ENCODE measurements at regions not wholly inside any gene's neighbourhood (a gene's known extent, or its start where the extent isn't known, plus 50 kb on each side); places are given as distances from the start of the nearest gene placed in this dataset.

DNA sequence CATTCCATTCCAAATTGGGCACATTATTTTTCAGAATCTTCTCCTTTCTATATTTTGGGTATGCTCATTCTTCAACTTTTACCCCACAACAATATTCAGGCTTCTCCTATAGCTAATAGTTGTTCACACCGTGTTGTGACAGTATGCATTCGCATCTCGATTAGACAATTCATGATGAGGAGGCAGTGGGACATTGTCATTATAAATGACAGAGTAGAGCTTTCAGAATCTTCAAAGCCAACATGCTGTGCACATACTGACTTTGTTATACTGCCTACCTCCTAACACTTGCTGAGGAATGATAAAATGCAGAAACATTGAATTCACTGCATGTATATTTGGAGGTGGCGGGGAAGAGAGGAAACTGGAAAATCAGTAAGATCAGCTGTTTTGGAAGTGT lies 714.2 kb downstream of the SUCLG1 start:
- H3K36me3 ChIP-seq (ENCODE audit: control insufficient read depth in 1 of 2, insufficient read depth in 2 of 2, low read length in 2 of 2): no peaks in the 10 kb centered on the region
- no peaks in the 10 kb centered on the region for H3K4me1 ChIP-seq (ENCODE audit: control insufficient read depth in 1 of 2, insufficient read depth in 2 of 2, low read length in 2 of 2)
- peaks cover 7% of the 10 kb centered on the region in 2 donors for H3K9me3 ChIP-seq (ENCODE audit: control insufficient read depth in 1 of 2, low read length in 2 of 2)
- H3K9ac ChIP-seq (ENCODE audit: low read depth in 1 of 2, low read length in 2 of 2): no peak overlapping the region
- no peak overlapping the region for H3K4me3 ChIP-seq (ENCODE audit: low read depth in 1 of 2, low read length in 2 of 2)
- no peaks in the 10 kb centered on the region for H3K27me3 ChIP-seq (ENCODE audit: control insufficient read depth in 1 of 2, insufficient read depth in 2 of 2, low read length in 2 of 2)
- H3K27ac ChIP-seq (ENCODE audit: low read depth, low read length): no peak overlapping the region

DNA sequence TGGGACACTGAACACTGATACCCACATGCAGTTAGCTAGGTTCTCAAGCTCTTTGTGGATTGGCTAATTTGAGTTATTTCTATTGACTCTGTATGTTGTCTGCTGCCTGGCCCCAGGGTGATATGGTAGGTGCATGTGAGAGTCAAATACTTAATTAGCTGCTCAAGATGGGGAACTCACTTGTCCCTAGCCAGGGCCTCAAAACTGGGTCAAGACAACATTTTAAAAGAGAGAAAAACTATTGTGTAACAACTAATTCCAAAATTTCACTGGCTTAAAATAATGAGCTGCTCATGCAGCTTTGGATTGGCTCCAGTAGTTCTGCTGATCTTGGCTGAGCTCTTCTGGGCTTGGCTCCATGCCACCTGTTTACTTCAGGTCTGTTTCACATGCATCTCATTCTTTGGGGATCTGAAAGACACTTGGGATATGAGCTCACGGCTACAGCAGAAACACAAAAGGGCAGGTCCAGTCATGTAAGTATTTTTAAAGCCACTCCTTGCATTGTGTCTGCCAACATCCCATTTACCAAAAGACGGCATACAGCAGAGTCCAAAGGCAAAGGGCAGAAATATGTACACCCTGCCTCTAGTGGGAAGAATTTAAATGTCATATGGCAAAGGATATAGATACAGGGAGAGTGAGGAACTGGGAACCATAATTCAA lies 716.8 kb downstream of the SUCLG1 start:
- Histone ChIP-seq H3K4me1 (ENCODE audit: control insufficient read depth in 1 of 2, insufficient read depth in 2 of 2, low read length in 2 of 2) (no peaks in the 10 kb centered on the region), H3K9ac (ENCODE audit: low read depth in 1 of 2, low read length in 2 of 2) (no peak overlapping the region), H3K9me3 (ENCODE audit: control insufficient read depth in 1 of 2, low read length in 2 of 2) (peaks cover 7% of the 10 kb centered on the region in 2 donors), H3K4me3 (ENCODE audit: low read depth in 1 of 2, low read length in 2 of 2) (no peak overlapping the region), H3K27ac (ENCODE audit: low read depth, low read length) (no peak overlapping the region), H3K36me3 (ENCODE audit: control insufficient read depth in 1 of 2, insufficient read depth in 2 of 2, low read length in 2 of 2) (no peaks in the 10 kb centered on the region), H3K27me3 (ENCODE audit: control insufficient read depth in 1 of 2, insufficient read depth in 2 of 2, low read length in 2 of 2) (no peaks in the 10 kb centered on the region)

DNA sequence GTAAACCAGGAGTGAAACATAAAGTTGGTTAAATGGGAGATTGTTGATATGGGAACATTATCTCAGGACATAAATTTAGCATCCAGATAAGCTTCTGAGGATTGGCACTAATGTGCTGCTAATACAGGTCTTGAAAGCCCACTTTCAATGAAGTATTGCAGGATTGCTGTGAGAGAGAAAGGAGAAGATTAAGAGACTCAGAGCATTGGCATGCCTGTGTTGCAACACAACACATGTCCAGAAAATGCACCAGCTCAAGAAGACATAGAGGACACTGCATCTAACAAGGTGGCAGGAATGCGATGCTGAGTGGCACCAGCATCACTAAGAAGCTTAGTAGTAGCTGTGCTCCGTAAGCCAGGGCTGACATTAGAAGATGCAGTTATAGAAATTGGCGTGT lies 728.9 kb downstream of the SUCLG1 start:
- Histone ChIP-seq H3K4me1 (ENCODE audit: control insufficient read depth in 1 of 2, insufficient read depth in 2 of 2, low read length in 2 of 2) (no peaks in the 10 kb centered on the region), H3K9ac (ENCODE audit: low read depth in 1 of 2, low read length in 2 of 2) (no peak overlapping the region), H3K27me3 (ENCODE audit: control insufficient read depth in 1 of 2, insufficient read depth in 2 of 2, low read length in 2 of 2) (no peaks in the 10 kb centered on the region), H3K27ac (ENCODE audit: low read depth, low read length) (no peak overlapping the region), H3K36me3 (ENCODE audit: control insufficient read depth in 1 of 2, insufficient read depth in 2 of 2, low read length in 2 of 2) (no peaks in the 10 kb centered on the region), H3K9me3 (ENCODE audit: control insufficient read depth in 1 of 2, low read length in 2 of 2) (no peaks in the 10 kb centered on the region), H3K4me3 (ENCODE audit: low read depth in 1 of 2, low read length in 2 of 2) (no peak overlapping the region)

DNA sequence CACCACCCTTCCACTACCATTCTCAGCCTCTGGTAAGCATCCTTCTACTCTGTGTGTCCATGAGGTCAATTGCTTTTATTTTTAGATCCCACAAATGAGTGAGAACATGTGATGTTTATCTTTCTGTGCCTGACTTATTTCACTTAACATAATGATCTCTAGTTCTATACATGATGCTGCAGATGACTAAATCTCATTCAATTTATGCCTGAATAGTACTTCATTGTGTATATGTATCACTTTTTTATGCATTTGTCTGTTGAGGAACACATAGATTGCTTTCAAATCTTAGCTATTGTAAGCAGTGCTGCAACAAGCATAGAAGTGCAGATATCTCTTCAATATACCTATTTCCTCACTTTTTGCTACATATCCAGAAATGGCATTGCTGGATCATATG lies 733.3 kb downstream of the SUCLG1 start:
- no peaks in the 10 kb centered on the region for H3K36me3 ChIP-seq (ENCODE audit: control insufficient read depth in 1 of 2, insufficient read depth in 2 of 2, low read length in 2 of 2)
- H3K9ac ChIP-seq (ENCODE audit: low read depth in 1 of 2, low read length in 2 of 2): no peak overlapping the region
- H3K4me1 ChIP-seq (ENCODE audit: control insufficient read depth in 1 of 2, insufficient read depth in 2 of 2, low read length in 2 of 2): no peaks in the 10 kb centered on the region
- H3K27ac ChIP-seq (ENCODE audit: low read depth, low read length): no peak overlapping the region
- no peaks in the 10 kb centered on the region for H3K27me3 ChIP-seq (ENCODE audit: control insufficient read depth in 1 of 2, insufficient read depth in 2 of 2, low read length in 2 of 2)
- H3K4me3 ChIP-seq (ENCODE audit: low read depth in 1 of 2, low read length in 2 of 2): no peak overlapping the region
- no peaks in the 10 kb centered on the region for H3K9me3 ChIP-seq (ENCODE audit: control insufficient read depth in 1 of 2, low read length in 2 of 2)

DNA sequence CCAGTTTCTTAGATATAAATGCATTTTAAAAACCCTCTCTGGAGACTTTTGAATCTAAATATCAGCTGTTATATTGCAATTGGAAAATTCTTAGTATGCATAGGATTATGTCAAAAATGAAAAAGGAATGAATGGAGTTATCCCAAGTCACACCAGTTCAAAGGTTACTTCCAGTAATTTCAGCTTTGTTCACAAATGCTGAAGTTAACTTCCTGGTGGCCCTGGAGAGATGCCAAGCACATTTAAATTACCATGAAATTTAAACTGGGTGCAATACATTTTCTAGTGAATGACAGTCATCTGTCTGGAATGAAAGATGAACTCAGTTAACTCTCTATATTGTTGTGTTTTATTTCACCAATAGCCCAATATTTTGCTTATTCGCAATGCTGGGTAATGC lies 753.9 kb downstream of the SUCLG1 start:
- Histone ChIP-seq H3K27ac (ENCODE audit: low read depth, low read length) (no peak overlapping the region), H3K4me1 (ENCODE audit: control insufficient read depth in 1 of 2, insufficient read depth in 2 of 2, low read length in 2 of 2) (no peaks in the 10 kb centered on the region), H3K36me3 (ENCODE audit: control insufficient read depth in 1 of 2, insufficient read depth in 2 of 2, low read length in 2 of 2) (no peaks in the 10 kb centered on the region), H3K4me3 (ENCODE audit: low read depth in 1 of 2, low read length in 2 of 2) (no peak overlapping the region), H3K9me3 (ENCODE audit: control insufficient read depth in 1 of 2, low read length in 2 of 2) (no peaks in the 10 kb centered on the region), H3K27me3 (ENCODE audit: control insufficient read depth in 1 of 2, insufficient read depth in 2 of 2, low read length in 2 of 2) (no peaks in the 10 kb centered on the region), H3K9ac (ENCODE audit: low read depth in 1 of 2, low read length in 2 of 2) (no peak overlapping the region)

DNA sequence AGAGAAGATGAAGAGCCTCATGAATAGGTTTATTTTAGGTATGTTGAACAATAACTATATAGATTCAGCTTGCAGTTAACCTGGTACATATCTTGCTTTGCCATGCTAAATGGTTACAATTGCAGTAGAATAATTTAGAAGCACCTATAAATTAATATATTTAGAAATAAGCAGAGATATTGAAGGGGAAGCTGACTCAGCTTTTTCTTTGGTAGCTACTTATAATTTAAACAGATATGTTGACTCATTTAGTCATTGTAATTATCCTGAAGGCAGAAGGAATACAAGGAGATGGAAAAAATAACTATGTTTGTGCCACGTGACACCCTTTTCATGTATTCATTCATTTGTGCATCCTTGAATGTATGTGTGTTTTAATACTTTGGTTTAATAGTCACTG lies 755.5 kb downstream of the SUCLG1 start:
- Histone ChIP-seq H3K4me3 (ENCODE audit: low read depth in 1 of 2, low read length in 2 of 2) (no peak overlapping the region), H3K27ac (ENCODE audit: low read depth, low read length) (no peak overlapping the region), H3K4me1 (ENCODE audit: control insufficient read depth in 1 of 2, insufficient read depth in 2 of 2, low read length in 2 of 2) (no peaks in the 10 kb centered on the region), H3K9me3 (ENCODE audit: control insufficient read depth in 1 of 2, low read length in 2 of 2) (no peaks in the 10 kb centered on the region), H3K27me3 (ENCODE audit: control insufficient read depth in 1 of 2, insufficient read depth in 2 of 2, low read length in 2 of 2) (no peaks in the 10 kb centered on the region), H3K36me3 (ENCODE audit: control insufficient read depth in 1 of 2, insufficient read depth in 2 of 2, low read length in 2 of 2) (no peaks in the 10 kb centered on the region), H3K9ac (ENCODE audit: low read depth in 1 of 2, low read length in 2 of 2) (no peak overlapping the region)

DNA sequence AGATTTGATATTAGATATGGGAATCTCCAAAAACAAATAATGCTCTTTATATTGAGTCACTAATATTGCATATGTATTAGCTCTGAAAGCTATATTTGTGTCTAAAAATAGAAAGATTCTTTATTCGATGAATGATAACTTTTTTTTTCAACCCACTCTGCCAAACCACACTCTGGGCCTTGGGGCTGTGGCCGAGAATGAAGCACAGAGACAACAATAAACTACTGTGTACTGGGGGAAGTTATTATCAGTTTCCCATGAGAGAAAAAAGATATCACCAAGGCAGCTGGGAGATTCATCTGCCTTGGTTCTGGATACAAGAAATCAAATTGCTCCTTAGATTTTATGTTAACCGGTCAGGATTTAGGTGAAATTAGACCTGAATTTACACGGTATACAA lies 762.2 kb downstream of the SUCLG1 start:
- H3K9me3 ChIP-seq (ENCODE audit: control insufficient read depth in 1 of 2, low read length in 2 of 2): no peaks in the 10 kb centered on the region
- no peaks in the 10 kb centered on the region for H3K27me3 ChIP-seq (ENCODE audit: control insufficient read depth in 1 of 2, insufficient read depth in 2 of 2, low read length in 2 of 2)
- H3K36me3 ChIP-seq (ENCODE audit: control insufficient read depth in 1 of 2, insufficient read depth in 2 of 2, low read length in 2 of 2): no peaks in the 10 kb centered on the region
- H3K9ac ChIP-seq (ENCODE audit: low read depth in 1 of 2, low read length in 2 of 2): no peak overlapping the region
- H3K4me1 ChIP-seq (ENCODE audit: control insufficient read depth in 1 of 2, insufficient read depth in 2 of 2, low read length in 2 of 2): no peaks in the 10 kb centered on the region
- H3K27ac ChIP-seq (ENCODE audit: low read depth, low read length): no peak overlapping the region
- H3K4me3 ChIP-seq (ENCODE audit: low read depth in 1 of 2, low read length in 2 of 2): no peak overlapping the region

DNA sequence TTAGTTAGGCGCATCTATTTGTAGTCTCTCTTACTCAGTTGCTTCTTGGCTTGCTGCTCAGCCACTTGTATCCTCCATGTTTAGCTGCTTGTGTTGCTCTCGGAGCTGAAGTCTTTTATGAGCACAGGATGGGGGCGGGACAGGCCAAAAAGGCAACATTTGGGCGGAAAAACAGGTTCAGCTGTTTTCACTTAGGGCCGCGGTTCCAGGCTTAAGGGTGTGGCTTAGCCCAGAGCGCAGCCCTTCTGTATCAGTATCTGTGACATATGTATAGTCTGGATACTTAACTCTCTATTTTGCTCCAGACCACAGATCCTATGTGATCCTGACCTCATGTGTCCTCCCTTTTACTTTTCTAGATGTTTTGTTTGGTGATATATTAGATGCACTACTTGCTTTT lies 763.5 kb downstream of the SUCLG1 start:
- no peak overlapping the region for H3K27ac ChIP-seq (ENCODE audit: low read depth, low read length)
- no peaks in the 10 kb centered on the region for H3K36me3 ChIP-seq (ENCODE audit: control insufficient read depth in 1 of 2, insufficient read depth in 2 of 2, low read length in 2 of 2)
- no peak overlapping the region for H3K9ac ChIP-seq (ENCODE audit: low read depth in 1 of 2, low read length in 2 of 2)
- H3K9me3 ChIP-seq (ENCODE audit: control insufficient read depth in 1 of 2, low read length in 2 of 2): no peaks in the 10 kb centered on the region
- no peak overlapping the region for H3K4me3 ChIP-seq (ENCODE audit: low read depth in 1 of 2, low read length in 2 of 2)
- no peaks in the 10 kb centered on the region for H3K27me3 ChIP-seq (ENCODE audit: control insufficient read depth in 1 of 2, insufficient read depth in 2 of 2, low read length in 2 of 2)
- no peaks in the 10 kb centered on the region for H3K4me1 ChIP-seq (ENCODE audit: control insufficient read depth in 1 of 2, insufficient read depth in 2 of 2, low read length in 2 of 2)

DNA sequence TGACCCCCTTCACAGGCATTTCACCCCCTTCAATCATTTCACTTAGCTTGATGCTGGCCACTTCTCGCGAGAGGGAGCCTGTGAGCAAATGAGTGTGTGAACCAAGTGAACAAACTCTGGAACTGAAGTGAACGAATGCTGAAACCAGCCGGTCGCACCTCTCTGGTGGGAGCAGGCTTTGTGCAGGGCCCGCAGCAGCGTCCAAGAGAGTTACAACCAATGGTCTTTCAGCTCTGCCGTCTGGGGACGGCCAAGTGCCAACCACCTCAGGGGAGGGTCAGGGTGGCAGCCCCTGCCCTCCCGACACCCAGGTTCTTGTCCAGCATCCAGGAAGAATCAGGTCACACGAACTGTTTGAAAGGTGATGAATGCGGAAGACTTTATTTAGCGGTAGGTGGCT lies 764.0 kb downstream of the SUCLG1 start:
- H3K9ac ChIP-seq (ENCODE audit: low read depth in 1 of 2, low read length in 2 of 2): no peak overlapping the region
- H3K9me3 ChIP-seq (ENCODE audit: control insufficient read depth in 1 of 2, low read length in 2 of 2): no peaks in the 10 kb centered on the region
- no peaks in the 10 kb centered on the region for H3K36me3 ChIP-seq (ENCODE audit: control insufficient read depth in 1 of 2, insufficient read depth in 2 of 2, low read length in 2 of 2)
- H3K27ac ChIP-seq (ENCODE audit: low read depth, low read length): no peak overlapping the region
- no peaks in the 10 kb centered on the region for H3K27me3 ChIP-seq (ENCODE audit: control insufficient read depth in 1 of 2, insufficient read depth in 2 of 2, low read length in 2 of 2)
- H3K4me3 ChIP-seq (ENCODE audit: low read depth in 1 of 2, low read length in 2 of 2): no peak overlapping the region
- H3K4me1 ChIP-seq (ENCODE audit: control insufficient read depth in 1 of 2, insufficient read depth in 2 of 2, low read length in 2 of 2): no peaks in the 10 kb centered on the region

DNA sequence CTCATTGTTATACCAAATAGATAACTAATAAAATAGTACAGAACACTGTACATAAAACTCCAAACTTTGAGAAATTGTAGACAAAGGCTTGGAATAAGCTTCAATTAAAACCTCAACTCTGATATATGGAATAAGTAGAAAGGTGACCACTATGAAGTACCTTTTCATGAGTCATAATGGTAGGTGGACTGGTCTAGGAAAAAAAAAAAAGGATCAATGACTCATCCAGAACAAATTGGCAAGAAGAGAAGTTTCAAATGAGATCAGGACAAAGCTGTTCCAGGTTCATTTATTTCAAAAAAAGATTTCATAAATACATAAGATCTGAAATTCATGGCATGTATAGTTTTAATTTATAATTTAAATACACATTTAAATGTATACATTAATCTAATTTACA lies 769.7 kb downstream of the SUCLG1 start:
- no peaks in the 10 kb centered on the region for H3K27me3 ChIP-seq (ENCODE audit: control insufficient read depth in 1 of 2, insufficient read depth in 2 of 2, low read length in 2 of 2)
- H3K4me1 ChIP-seq (ENCODE audit: control insufficient read depth in 1 of 2, insufficient read depth in 2 of 2, low read length in 2 of 2): no peaks in the 10 kb centered on the region
- H3K9ac ChIP-seq (ENCODE audit: low read depth in 1 of 2, low read length in 2 of 2): no peak overlapping the region

DNA sequence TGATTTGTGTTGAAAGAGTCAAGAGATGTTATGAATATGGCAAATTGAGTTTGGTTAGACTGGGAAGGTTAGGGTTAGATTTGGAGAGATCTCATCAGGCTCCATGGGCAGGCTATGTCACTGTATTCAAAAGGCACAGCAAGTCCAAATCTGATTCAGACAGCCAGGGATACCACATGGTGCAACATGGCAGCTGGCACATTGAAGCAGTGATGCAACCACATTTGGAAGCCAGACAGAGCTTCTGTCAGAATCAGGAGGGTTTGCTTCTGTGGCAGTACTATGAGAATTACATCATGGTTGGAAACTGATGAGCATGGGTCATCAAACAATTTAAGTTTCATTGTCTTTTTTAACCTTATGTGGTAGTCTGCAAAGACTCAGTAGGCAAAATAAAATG lies 772.2 kb downstream of the SUCLG1 start:
- Histone ChIP-seq H3K36me3 (ENCODE audit: control insufficient read depth in 1 of 2, insufficient read depth in 2 of 2, low read length in 2 of 2) (no peaks in the 10 kb centered on the region), H3K4me1 (ENCODE audit: control insufficient read depth in 1 of 2, insufficient read depth in 2 of 2, low read length in 2 of 2) (no peaks in the 10 kb centered on the region), H3K9me3 (ENCODE audit: control insufficient read depth in 1 of 2, low read length in 2 of 2) (no peaks in the 10 kb centered on the region), H3K27me3 (ENCODE audit: control insufficient read depth in 1 of 2, insufficient read depth in 2 of 2, low read length in 2 of 2) (no peaks in the 10 kb centered on the region), H3K4me3 (ENCODE audit: low read depth in 1 of 2, low read length in 2 of 2) (no peak overlapping the region), H3K9ac (ENCODE audit: low read depth in 1 of 2, low read length in 2 of 2) (no peak overlapping the region), H3K27ac (ENCODE audit: low read depth, low read length) (no peak overlapping the region)

More for the DNA sequence above, 769.7 kb downstream of the SUCLG1 start:
- Histone ChIP-seq H3K4me3 (ENCODE audit: low read depth in 1 of 2, low read length in 2 of 2) (no peak overlapping the region), H3K9me3 (ENCODE audit: control insufficient read depth in 1 of 2, low read length in 2 of 2) (no peaks in the 10 kb centered on the region), H3K36me3 (ENCODE audit: control insufficient read depth in 1 of 2, insufficient read depth in 2 of 2, low read length in 2 of 2) (no peaks in the 10 kb centered on the region), H3K27ac (ENCODE audit: low read depth, low read length) (no peak overlapping the region)

Data from duodenal mucosa (tissue), 2 donors.